Activated CD8-positive, alpha-beta T cell treated with anti-CD3 and anti-CD28 coated beads, Interleukin-2, amount 10 ng/mL, durations not matched to agents 7 days and 5 days (primary cell): ENCODE measurements at regions not wholly inside any gene's neighbourhood (a gene's known extent, or its start where the extent isn't known, plus 50 kb on each side); places are given as distances from the start of the nearest gene placed in this dataset.
"Not testable (repeated sequence)": the region's sequence is repeated elsewhere in the genome, so short reads cannot be mapped to it uniquely, and the experiment has no call there.

Source experiments
- ATAC-seq: fragments of 150-1000 bp; cut with Tn5 transposase; one replicate; pipeline ENCODE4 v1.10.0; 2021; ENCODE audit warnings: moderate library complexity
- CTCF ChIA-PET: fragments of 350-600 bp; sonication (Branson Sonifier 250); formaldehyde crosslinking; loops from one replicate; lab custom pipeline; 2021; ENCODE audit warnings: antibody characterized with exemption; lab: Charles Lee
- POLR2A ChIA-PET: fragments of 350-600 bp; sonication (Branson Sonifier 250); formaldehyde crosslinking; loops from one replicate; lab custom pipeline; 2021; ENCODE audit warnings: antibody characterized with exemption; lab: Charles Lee
- DNase-seq: peaks from one replicate; pipeline ENCODE4 v3.0.0-alpha.2; 2020
- H3K27ac Mint-ChIP-seq: one replicate; pipeline ENCODE4 v1.8.0; 2021; ENCODE audit warnings: mild to moderate bottlenecking, mixed read lengths
- H3K27me3 Mint-ChIP-seq: one replicate; pipeline ENCODE4 v1.8.0; 2021; ENCODE audit warnings: low read depth, mixed read lengths
- H3K36me3 Mint-ChIP-seq: one replicate; pipeline ENCODE4 v1.8.0; 2021; ENCODE audit warnings: low read depth, mixed read lengths
- H3K4me1 Mint-ChIP-seq: one replicate; pipeline ENCODE4 v1.8.0; 2021; ENCODE audit warnings: low read depth, mixed read lengths
- H3K4me3 Mint-ChIP-seq: one replicate; pipeline ENCODE4 v1.8.0; 2021; ENCODE audit warnings: mild to moderate bottlenecking, mixed read lengths
- H3K9me3 Mint-ChIP-seq: one replicate; pipeline ENCODE4 v1.8.0; 2022; ENCODE audit warnings: mixed read lengths; ENCODE audit not compliant: insufficient read depth

GRCh38 chrX:40530509-40530908 lies 50.3 kb upstream of the ATP6AP2 start:
- no peaks in the 10 kb centered on the region for H3K4me1 Mint-ChIP-seq
- DNase-seq (no peak), ATAC-seq (no peak)
- CTCF ChIA-PET, result no interaction called here
- H3K27ac Mint-ChIP-seq, result no peak overlapping the region
- no peaks in the 10 kb centered on the region for H3K36me3 Mint-ChIP-seq
- POLR2A ChIA-PET, result no interaction called here
- H3K4me3 Mint-ChIP-seq, result no peak overlapping the region
- H3K27me3 Mint-ChIP-seq, result no peaks in the 10 kb centered on the region
- no peaks in the 10 kb centered on the region for H3K9me3 Mint-ChIP-seq

DNA sequence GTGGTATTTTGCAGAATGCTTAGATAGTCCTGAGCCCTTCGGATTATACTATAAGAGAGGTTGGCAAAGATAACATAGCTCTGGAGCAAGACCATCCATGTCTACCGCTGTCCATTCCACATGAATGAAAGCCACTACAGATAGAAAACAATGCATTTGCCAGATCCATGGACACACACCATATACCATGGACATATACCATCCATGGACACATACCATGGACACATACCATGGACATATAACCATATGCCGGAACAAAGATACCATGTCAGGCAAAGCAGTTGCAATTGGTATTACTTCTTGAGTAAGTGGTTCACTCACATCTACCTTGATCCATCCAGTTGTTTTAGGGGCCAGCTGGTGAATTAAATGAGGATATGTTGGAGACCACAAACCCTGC lies 53.2 kb upstream of the ATP6AP2 start:
- Mint-ChIP-seq H3K27ac (no peak overlapping the region), H3K4me1 (no peaks in the 10 kb centered on the region), H3K4me3 (no peak overlapping the region), H3K27me3 (no peaks in the 10 kb centered on the region), H3K36me3 (no peaks in the 10 kb centered on the region), H3K9me3 (no peaks in the 10 kb centered on the region)
- POLR2A ChIA-PET, result no interaction called here
- DNase-seq, result no peak
- CTCF ChIA-PET, result interaction anchor here (1.3 kb wide), 1 partner anchor 17 kb away, joined by 3 read pairs; no protein-coding TSS in a partner anchor
- ATAC-seq, result no peak

DNA sequence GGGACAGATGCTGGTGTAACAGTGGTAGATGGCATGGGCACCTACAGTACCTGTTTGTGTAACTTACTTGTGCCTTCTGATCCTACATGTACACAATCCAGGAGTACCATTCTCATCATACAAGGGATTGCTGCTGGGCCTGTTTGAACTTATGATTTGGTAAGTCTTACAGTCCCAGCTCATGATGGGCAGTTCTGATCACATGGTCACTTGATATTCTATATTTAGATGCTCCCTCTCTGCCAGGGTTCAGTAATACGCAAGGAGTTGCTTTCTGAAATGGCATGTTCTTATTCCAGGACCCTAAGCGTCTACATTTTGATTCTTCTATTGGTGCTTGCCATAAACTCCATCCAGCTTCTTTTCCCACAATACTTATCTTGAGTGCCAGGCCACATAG lies 54.4 kb upstream of the ATP6AP2 start:
- H3K27ac Mint-ChIP-seq, result no peak overlapping the region
- H3K4me1 Mint-ChIP-seq, result no peaks in the 10 kb centered on the region
- ATAC-seq, result no peak
- ChIA-PET CTCF (interaction anchor here (1.3 kb wide), 1 partner anchor 18 kb away, joined by 3 read pairs; no protein-coding TSS in a partner anchor), POLR2A (no interaction called here)
- no peaks in the 10 kb centered on the region for H3K9me3 Mint-ChIP-seq
- DNase-seq, result no peak
- no peaks in the 10 kb centered on the region for H3K36me3 Mint-ChIP-seq
- no peaks in the 10 kb centered on the region for H3K27me3 Mint-ChIP-seq
- H3K4me3 Mint-ChIP-seq, result no peak overlapping the region

GRCh38 chrX:40525901-40526300 lies 54.9 kb upstream of the ATP6AP2 start:
- ATAC-seq, H3K27me3 Mint-ChIP-seq, DNase-seq, POLR2A ChIA-PET, H3K36me3 Mint-ChIP-seq, H3K27ac Mint-ChIP-seq, H3K9me3 Mint-ChIP-seq, H3K4me1 Mint-ChIP-seq, H3K4me3 Mint-ChIP-seq: not testable (repeated sequence)
- CTCF ChIA-PET, result interaction anchor here (1.3 kb wide), 1 partner anchor 18 kb away, joined by 3 read pairs; no protein-coding TSS in a partner anchor

DNA sequence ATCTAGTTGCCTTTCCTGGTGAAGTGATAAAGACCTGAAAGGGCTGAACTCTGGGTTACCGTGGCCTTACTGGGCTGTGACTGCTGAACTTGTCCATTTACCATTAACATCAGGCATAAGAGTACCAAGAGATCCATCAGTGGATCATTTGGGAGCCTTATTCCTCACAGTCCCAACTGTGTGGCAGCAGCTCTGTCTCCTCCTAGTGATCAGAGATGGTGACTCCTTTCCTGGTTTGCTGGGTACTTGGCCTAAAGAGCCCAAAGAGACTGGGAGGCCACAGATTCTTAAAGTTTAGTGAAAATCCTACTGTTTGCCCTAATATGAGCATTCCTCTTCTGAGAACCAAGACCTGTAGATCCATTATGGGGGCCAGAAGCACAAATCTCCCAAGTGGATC lies 56.3 kb upstream of the ATP6AP2 start:
- Mint-ChIP-seq H3K9me3 (no peaks in the 10 kb centered on the region), H3K36me3 (no peaks in the 10 kb centered on the region), H3K27me3 (no peaks in the 10 kb centered on the region), H3K27ac (no peak overlapping the region), H3K4me3 (no peak overlapping the region), H3K4me1 (no peaks in the 10 kb centered on the region)
- DNase-seq (no peak), ATAC-seq (no peak)
- ChIA-PET CTCF (no interaction called here), POLR2A (no interaction called here)

GRCh38 chrX:40523852-40524251 lies 56.9 kb upstream of the ATP6AP2 start:
- H3K27ac Mint-ChIP-seq, result no peak overlapping the region
- H3K9me3 Mint-ChIP-seq, result no peaks in the 10 kb centered on the region
- no peaks in the 10 kb centered on the region for H3K4me1 Mint-ChIP-seq
- no peak for ATAC-seq
- ChIA-PET CTCF (no interaction called here), POLR2A (no interaction called here)
- no peaks in the 10 kb centered on the region for H3K27me3 Mint-ChIP-seq
- H3K36me3 Mint-ChIP-seq, result no peaks in the 10 kb centered on the region
- no peak overlapping the region for H3K4me3 Mint-ChIP-seq
- DNase-seq, result no peak

DNA sequence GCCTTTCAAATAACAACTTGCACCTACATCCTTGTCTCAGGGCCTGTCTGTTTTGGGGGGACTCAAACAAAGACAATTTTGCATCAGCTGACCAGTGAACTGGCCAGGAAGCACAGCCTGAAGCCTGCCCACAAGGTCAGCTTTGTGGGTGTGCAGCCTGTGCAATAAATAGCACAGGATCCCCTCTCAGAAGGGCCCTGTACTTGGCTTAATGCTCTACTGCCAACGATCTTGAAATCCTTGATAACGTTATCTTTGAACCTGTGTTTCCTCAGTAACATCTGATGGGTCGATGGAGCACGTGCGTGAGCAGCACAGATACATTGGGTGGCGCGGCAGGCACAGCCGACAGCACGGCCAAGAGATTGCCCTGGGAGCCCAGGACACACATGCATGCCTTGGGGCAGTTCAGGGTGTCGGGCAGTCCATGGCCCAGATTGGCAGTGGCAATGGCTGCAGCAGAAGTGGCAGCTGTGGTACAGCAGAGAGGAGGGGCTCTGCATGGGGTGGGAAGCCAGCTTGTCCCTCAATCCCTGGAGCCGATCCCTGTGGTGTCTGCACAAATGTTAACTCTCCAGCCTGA lies 58.8 kb upstream of the ATP6AP2 start:
- no peaks in the 10 kb centered on the region for H3K36me3 Mint-ChIP-seq
- CTCF ChIA-PET, result no interaction called here
- no peak for DNase-seq
- no peaks in the 10 kb centered on the region for H3K9me3 Mint-ChIP-seq
- H3K27ac Mint-ChIP-seq, result no peak overlapping the region
- no peaks in the 10 kb centered on the region for H3K4me1 Mint-ChIP-seq
- no peak for ATAC-seq
- H3K4me3 Mint-ChIP-seq, result no peak overlapping the region
- POLR2A ChIA-PET, result no interaction called here
- H3K27me3 Mint-ChIP-seq, result no peaks in the 10 kb centered on the region

- Mint-ChIP-seq H3K36me3 (no peaks in the 10 kb centered on the region), H3K4me3 (no peak overlapping the region), H3K4me1 (no peaks in the 10 kb centered on the region), H3K27ac (no peak overlapping the region), H3K9me3 (no peaks in the 10 kb centered on the region), H3K27me3 (no peaks in the 10 kb centered on the region)
- DNase-seq, result no peak
- no peak for ATAC-seq
- ChIA-PET POLR2A (no interaction called here), CTCF (no interaction called here)
These were observed 66.4 kb upstream of the ATP6AP2 start for GRCh38 chrX:40514376-40514775.

DNA sequence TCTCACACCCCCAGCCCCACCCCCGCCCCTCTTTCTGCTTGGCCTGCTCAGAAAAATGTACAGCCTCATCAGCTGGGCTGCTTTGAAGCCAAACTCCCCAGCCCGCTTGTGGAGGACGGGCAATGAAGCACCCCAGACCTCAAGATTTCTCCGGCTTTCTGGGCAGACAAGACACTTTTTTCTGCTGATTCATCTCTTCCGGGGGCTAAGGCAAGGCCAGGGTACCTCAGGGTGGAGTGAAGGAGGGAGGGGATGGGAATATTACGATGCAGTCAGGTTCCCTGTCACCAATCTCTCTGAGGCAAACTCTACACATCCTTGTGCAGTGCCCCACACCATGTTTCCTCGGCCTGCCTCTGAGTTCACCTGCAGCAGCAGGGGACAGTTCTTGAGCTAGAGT lies 66.9 kb upstream of the ATP6AP2 start:
- Mint-ChIP-seq H3K36me3 (no peaks in the 10 kb centered on the region), H3K4me1 (no peaks in the 10 kb centered on the region), H3K9me3 (no peaks in the 10 kb centered on the region), H3K4me3 (no peak overlapping the region), H3K27ac (no peak overlapping the region), H3K27me3 (no peaks in the 10 kb centered on the region)
- CTCF ChIA-PET, result no interaction called here
- POLR2A ChIA-PET, result no interaction called here
- ATAC-seq (no peak), DNase-seq (no peak)

DNA sequence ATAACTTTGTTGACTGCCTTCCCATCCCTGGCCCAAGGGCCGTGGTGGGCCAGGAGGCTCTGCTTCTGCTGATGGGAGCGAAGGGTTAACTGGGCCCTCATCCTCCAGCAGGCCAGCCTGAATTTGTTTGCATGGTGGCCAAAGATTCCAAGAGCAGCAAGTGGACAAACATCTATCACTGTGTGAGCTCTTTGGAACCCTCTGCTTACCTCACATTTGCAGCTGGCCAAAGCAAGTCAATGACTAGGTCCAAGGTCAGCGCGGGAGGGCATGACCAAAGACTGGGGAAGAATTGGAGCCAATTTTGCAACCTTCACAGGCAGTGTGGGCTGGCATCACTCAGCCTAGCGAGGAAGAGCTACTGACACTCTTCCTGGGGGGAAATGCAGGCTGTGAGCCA lies 67.8 kb upstream of the ATP6AP2 start:
- Mint-ChIP-seq H3K9me3 (no peaks in the 10 kb centered on the region), H3K27me3 (no peaks in the 10 kb centered on the region), H3K4me3 (no peak overlapping the region), H3K4me1 (no peaks in the 10 kb centered on the region), H3K36me3 (no peaks in the 10 kb centered on the region), H3K27ac (no peak overlapping the region)
- CTCF ChIA-PET, result no interaction called here
- no peak for DNase-seq
- ATAC-seq, result no peak
- POLR2A ChIA-PET, result no interaction called here

DNA sequence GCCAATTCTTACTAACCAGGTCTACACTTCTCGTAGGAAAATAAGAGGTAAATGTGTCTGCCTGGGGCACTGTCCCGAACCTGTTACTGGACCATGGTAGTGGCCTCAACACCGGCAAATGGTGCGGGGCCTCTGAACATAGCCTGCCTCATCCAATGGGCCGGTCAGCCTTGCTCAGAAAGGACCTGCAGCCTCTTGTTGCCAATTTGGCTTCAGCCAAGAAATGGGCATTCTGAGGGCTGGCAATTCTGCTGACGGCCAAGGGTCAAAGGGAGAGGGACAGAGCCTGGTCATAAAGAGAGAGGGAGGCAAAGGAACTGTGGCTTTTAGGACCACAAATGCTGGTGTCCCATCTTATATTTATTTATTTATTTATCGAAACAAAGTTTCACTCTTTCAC lies 69.5 kb upstream of the ATP6AP2 start:
- H3K27ac Mint-ChIP-seq, result no peak overlapping the region
- H3K4me1 Mint-ChIP-seq, result no peaks in the 10 kb centered on the region
- ChIA-PET CTCF (no interaction called here), POLR2A (no interaction called here)
- H3K27me3 Mint-ChIP-seq, result no peaks in the 10 kb centered on the region
- ATAC-seq (no peak), DNase-seq (no peak)
- no peaks in the 10 kb centered on the region for H3K36me3 Mint-ChIP-seq
- no peak overlapping the region for H3K4me3 Mint-ChIP-seq
- H3K9me3 Mint-ChIP-seq, result no peaks in the 10 kb centered on the region

DNA sequence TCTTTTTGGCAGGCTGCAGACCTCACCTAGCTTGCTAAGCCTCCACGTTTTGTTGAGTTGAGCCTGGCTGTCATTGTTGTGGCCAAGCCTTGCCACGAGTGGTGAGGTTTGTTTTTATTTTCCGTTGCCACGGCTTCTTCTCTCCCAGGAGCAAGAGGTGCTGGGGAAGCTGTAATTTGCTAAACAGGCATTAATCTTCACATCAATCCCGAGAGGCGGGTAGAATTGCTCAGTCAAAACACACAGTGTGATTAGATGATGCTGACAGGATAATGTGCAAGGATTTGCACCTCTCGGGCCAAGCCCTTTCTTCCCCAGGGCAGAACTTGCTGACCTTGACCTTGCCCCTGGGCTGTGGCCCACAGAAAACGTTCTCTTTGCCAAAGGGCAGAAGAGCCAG lies 72.2 kb upstream of the ATP6AP2 start:
- Mint-ChIP-seq H3K9me3 (no peaks in the 10 kb centered on the region), H3K27me3 (no peaks in the 10 kb centered on the region), H3K4me1 (no peaks in the 10 kb centered on the region), H3K4me3 (no peak overlapping the region), H3K36me3 (no peaks in the 10 kb centered on the region), H3K27ac (no peak overlapping the region)
- ATAC-seq (no peak), DNase-seq (no peak)
- POLR2A ChIA-PET, result no interaction called here
- CTCF ChIA-PET, result no interaction called here
